A673 (cell line): ENCODE measurements at regions not wholly inside any gene's neighbourhood (a gene's known extent, or its start where the extent isn't known, plus 50 kb on each side); places are given as distances from the start of the nearest gene placed in this dataset.

ENCODE experiments used
- CTCF ChIP-seq: fragments of 300-800, 200-600 bp; sonication (generic); conservative IDR thresholded peaks from 2 replicates; pipeline ENCODE4 v1.5.1; 2017; ENCODE audit warnings: low read depth, mild to moderate bottlenecking, antibody characterized with exemption, low read length, moderate library complexity, mixed read lengths
- EZH2 ChIP-seq: fragments of 200-600 bp; sonication (generic); IDR thresholded peaks from 2 replicates; pipeline ENCODE4 v1.6.1; 2017; ENCODE audit warnings: borderline replicate concordance, low read depth, mild to moderate bottlenecking, mixed read lengths, antibody characterized with exemption, low read length; ENCODE audit not compliant: poor library complexity, severe bottlenecking

GRCh38 chr7:35891004-35891830, 90.4 kb downstream of the SEPTIN7 start:
- TF ChIP-seq CTCF (no peak), EZH2 (no peak)
